HEK293 (cell line): ENCODE measurements at regions not wholly inside any gene's neighbourhood (a gene's known extent, or its start where the extent isn't known, plus 50 kb on each side); places are given as distances from the start of the nearest gene placed in this dataset.

ENCODE experiments used
- CTCF ChIP-seq: fragments of 450-650 bp; formaldehyde crosslinking; IDR thresholded peaks from 2 replicates; pipeline ENCODE4 v1.5.1; 2016; ENCODE audit warnings: missing biosample characterization, missing genetic modification characterization
- ZNF48 ChIP-seq: fragments of 450-650 bp; formaldehyde crosslinking; IDR thresholded peaks from 2 replicates; pipeline ENCODE4 v1.5.1; 2016; ENCODE audit warnings: missing biosample characterization, missing genetic modification characterization

GRCh38 chr10:10475812-10476211, 541.9 kb upstream of the CELF2 start:
- TF ChIP-seq ZNF48 (tag by site-specific recombination) = no peak
- TF ChIP-seq CTCF (tag by site-specific recombination) = no peak
